ENCODE measurements at regions not wholly inside any gene's neighbourhood (a gene's known extent, or its start where the extent isn't known, plus 50 kb on each side); places are given as distances from the start of the nearest gene placed in this dataset.
A peak's percentile ranks its signal among the peaks of the same experiment; 100 is the strongest.
"Not testable (repeated sequence)": the region's sequence is repeated elsewhere in the genome, so short reads cannot be mapped to it uniquely, and the experiment has no call there.

- DNase-seq (ENCODE audit: low read depth in 2 of 2) = no peak
- no peak overlapping the region for H3K4me3 ChIP-seq (replicated peaks in 1 of 2; ENCODE audit: low read depth in 2 of 2, low read length in 2 of 2)
- TF ChIP-seq, protein P1, sequence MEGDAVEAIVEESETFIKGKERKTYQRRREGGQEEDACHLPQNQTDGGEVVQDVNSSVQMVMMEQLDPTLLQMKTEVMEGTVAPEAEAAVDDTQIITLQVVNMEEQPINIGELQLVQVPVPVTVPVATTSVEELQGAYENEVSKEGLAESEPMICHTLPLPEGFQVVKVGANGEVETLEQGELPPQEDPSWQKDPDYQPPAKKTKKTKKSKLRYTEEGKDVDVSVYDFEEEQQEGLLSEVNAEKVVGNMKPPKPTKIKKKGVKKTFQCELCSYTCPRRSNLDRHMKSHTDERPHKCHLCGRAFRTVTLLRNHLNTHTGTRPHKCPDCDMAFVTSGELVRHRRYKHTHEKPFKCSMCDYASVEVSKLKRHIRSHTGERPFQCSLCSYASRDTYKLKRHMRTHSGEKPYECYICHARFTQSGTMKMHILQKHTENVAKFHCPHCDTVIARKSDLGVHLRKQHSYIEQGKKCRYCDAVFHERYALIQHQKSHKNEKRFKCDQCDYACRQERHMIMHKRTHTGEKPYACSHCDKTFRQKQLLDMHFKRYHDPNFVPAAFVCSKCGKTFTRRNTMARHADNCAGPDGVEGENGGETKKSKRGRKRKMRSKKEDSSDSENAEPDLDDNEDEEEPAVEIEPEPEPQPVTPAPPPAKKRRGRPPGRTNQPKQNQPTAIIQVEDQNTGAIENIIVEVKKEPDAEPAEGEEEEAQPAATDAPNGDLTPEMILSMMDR (IDR thresholded peaks at IDR 0.05; ENCODE audit: low read depth, low read length) = no peak
These were observed 96.2 kb upstream of the SVIL start for GRCh38 chr10:29730969-29731368.

GRCh38 chr10:29730458-29730857 is 95.7 kb upstream of the SVIL start:
- no peak for DNase-seq (ENCODE audit: low read depth in 2 of 2)
- TF ChIP-seq, protein P1 (IDR thresholded peaks at IDR 0.05; ENCODE audit: low read depth, low read length) = no peak
- no peak overlapping the region for H3K4me3 ChIP-seq (replicated peaks in 1 of 2; ENCODE audit: low read depth in 2 of 2, low read length in 2 of 2)

- TF ChIP-seq, protein P1 (IDR thresholded peaks at IDR 0.05; ENCODE audit: low read depth, low read length) = no peak
- DNase-seq (ENCODE audit: low read depth in 2 of 2) = no peak
- no peak overlapping the region for H3K4me3 ChIP-seq (replicated peaks in 1 of 2; ENCODE audit: low read depth in 2 of 2, low read length in 2 of 2)
These were observed 93.8 kb upstream of the SVIL start for GRCh38 chr10:29728541-29729049.

DNA sequence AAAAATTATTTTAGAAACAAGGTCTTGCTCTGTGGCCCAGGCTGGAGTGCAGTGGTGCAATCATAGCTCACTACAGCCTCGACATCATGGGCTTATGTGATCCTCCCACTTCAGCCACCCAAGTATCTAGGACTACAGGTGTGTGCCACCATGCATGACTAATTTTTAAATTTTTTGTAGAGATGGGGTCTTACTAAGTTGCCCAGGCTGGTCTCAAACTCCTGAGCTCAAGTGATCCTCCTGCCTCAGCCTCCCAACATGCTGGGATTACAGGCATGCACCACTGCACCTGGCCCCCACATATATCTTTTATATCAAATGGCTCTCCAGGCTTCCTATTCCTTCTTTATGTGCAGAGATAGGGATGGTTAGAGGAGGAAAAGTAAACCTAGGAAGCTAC is 91.2 kb upstream of the SVIL start:
- DNase-seq (ENCODE audit: low read depth in 2 of 2); H3K4me3 ChIP-seq (replicated peaks in 1 of 2; ENCODE audit: low read depth in 2 of 2, low read length in 2 of 2): not testable (repeated sequence)

- H3K4me3 ChIP-seq (replicated peaks in 1 of 2; ENCODE audit: low read depth in 2 of 2, low read length in 2 of 2) = no peak overlapping the region
- TF ChIP-seq, protein P1 (IDR thresholded peaks at IDR 0.05; ENCODE audit: low read depth, low read length) = no peak
These were observed 90.5 kb upstream of the SVIL start for GRCh38 chr10:29725133-29725720.

DNA sequence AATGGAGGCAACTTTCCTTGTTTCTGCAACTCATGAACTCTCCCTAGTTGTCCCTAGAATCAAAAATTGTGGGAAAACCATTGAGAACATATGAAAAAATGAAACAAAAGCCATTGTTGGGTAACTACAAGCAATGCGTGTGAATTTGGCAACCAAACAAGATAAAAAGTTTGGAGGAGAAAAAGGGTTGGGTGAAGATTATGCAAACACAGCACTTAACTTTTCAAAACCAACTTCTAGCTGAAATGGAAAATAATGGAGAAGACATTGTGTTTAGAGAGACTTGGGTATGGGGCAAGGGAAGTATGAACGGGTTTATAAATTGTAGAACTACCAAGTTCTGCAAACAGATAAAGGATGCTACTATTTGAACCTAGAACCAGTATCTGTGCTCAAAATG is 89.0 kb upstream of the SVIL start:
- no peak overlapping the region for H3K4me3 ChIP-seq (replicated peaks in 1 of 2; ENCODE audit: low read depth in 2 of 2, low read length in 2 of 2)
- TF ChIP-seq, protein P1 (IDR thresholded peaks at IDR 0.05; ENCODE audit: low read depth, low read length) = no peak
- peak; percentile 52 to 81 for DNase-seq (ENCODE audit: low read depth in 2 of 2)

More at GRCh38 chr10:29725133-29725720, 90.5 kb upstream of the SVIL start:
- DNase-seq (ENCODE audit: low read depth in 2 of 2) = peak; percentile 39 to 59

DNA sequence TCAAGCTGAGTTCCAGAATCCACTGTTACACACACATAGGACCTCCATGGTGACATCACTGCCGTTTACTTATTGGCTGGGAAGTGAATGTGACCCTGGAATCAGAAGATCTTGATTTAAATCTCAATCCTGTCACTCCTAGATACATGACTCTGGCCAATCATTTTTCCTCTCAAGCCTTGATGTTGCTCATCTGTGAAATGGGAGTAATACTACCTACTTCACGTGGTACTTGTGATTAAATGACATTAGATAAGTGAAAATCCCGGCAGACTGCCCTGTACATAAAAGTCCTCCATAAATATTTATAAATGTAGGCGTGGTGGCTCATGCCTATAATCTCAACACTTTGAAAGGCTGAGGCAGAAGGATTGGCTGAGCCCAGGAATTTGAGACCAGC is 88.0 kb upstream of the SVIL start:
- no peak overlapping the region for H3K4me3 ChIP-seq (replicated peaks in 1 of 2; ENCODE audit: low read depth in 2 of 2, low read length in 2 of 2)
- TF ChIP-seq, protein P1 (IDR thresholded peaks at IDR 0.05; ENCODE audit: low read depth, low read length) = no peak
- DNase-seq (ENCODE audit: low read depth in 2 of 2) = no peak

Data from cardiac fibroblast (primary cell).